DND-41 (cell line): ENCODE measurements at regions not wholly inside any gene's neighbourhood (a gene's known extent, or its start where the extent isn't known, plus 50 kb on each side); places are given as distances from the start of the nearest gene placed in this dataset.

ENCODE experiments used
- CTCF ChIP-seq: IDR thresholded peaks from 2 replicates; pipeline ENCODE4 v1.5.1; 2012; ENCODE audit warnings: borderline replicate concordance, low read length, moderate library complexity, mild to moderate bottlenecking; ENCODE audit not compliant: poor library complexity, severe bottlenecking; ENCODE audit errors: extremely low read depth
- EZH2 ChIP-seq: IDR thresholded peaks from 3 replicates; pipeline ENCODE4 v1.6.1; 2012; ENCODE audit warnings: borderline replicate concordance, low read depth, mild to moderate bottlenecking, moderate library complexity, low read length, inconsistent platforms; ENCODE audit not compliant: severe bottlenecking

DNA sequence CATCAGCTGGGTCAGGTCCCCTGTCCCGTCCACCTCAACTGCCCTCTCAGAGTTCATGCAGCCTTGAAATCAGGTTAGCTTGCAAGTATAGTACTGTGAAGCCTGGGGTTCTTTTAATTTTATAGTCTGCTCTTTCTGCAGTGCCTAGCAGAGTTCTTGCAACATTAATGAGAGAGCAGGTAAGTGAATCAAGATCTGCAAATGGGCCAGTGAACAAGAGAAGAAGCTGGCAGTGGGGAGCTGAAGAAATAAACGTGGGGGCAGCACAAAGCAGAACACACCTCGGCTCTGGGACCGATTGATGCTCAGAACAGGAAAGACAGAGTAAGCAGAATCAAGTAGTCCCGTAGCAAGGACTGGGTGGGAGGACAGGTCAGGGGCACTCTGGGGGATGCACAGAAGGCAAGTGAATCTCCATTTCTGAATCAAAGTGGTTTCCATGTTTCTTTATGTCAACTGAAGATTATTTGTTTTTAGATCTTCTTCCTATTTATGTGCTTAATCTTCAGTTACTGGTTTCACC lies 675.5 kb downstream of the RNF144A start:
- no peak for TF ChIP-seq CTCF
- TF ChIP-seq EZH2: no peak
